ENCODE measurements at regions not wholly inside any gene's neighbourhood (a gene's known extent, or its start where the extent isn't known, plus 50 kb on each side); places are given as distances from the start of the nearest gene placed in this dataset.

DNA sequence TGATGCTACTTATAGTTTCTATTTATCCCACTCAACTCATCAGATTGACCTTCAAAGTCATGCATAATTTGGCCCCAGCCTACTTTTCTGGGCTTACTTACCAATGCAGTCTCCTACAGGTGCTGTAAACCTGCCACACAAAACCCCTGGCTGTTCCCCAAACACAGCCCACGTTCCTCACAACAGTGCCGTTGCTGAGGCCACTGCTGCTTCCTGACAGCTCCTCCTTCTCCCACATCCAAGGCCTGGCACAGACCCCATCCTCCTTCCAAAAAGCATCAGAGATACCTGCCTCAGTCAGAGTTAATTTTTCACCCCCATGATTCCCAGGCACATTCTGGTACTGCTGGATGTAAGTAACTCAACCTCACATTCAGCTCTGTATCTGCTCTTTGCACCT, 68.1 kb upstream of the SIMC1 start:
- no peaks in the 10 kb centered on the region for H3K36me3 Mint-ChIP-seq (ENCODE audit: low read depth, unreplicated experiment)
- no peaks in the 10 kb centered on the region for H3K79me2 ChIP-seq (ENCODE audit: insufficient read depth, low read length)

DNA sequence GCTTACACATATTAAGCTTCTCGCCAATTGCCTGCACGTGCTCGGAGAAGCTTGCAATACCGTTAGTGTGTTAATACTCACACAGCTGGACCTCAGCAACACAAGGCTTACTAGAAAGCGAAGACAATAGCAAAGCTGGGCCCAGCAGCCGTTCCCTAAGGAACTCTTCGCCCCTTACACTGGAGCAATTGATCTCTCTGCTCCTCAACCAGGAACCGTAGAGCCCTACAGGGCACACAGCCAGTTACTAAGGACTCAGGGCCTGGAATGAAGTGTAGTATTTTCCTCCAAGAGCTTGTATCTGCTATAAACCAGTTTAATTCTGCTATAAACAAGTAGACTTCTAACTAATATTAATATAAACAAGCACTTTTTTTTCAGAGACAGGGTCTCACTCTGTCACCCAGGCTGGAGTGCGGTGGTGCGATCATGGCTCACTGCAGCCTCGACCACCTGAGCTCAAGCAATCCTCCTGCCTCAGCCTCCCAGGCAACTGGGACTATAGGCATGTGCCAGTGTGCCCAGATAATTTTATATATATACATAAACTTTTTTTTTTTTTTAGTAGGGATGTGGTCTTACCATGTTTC, 67.0 kb upstream of the SIMC1 start:
- Histone ChIP-seq H3K27me3 (ENCODE audit: insufficient read depth, low read length) (peaks cover 1% of the 10 kb centered on the region), H3K36me3 (ENCODE audit: insufficient read depth, low read length) (no peaks in the 10 kb centered on the region), H3K9me3 (ENCODE audit: insufficient read depth, low read depth, low read length) (no peaks in the 10 kb centered on the region), H3K4me2 (ENCODE audit: low read length) (no peak overlapping the region), H3K4me3 (ENCODE audit: insufficient read depth, low read depth, low read length) (no peak overlapping the region), H3K27ac (ENCODE audit: low read depth, low read length) (no peak overlapping the region), H4K20me1 (ENCODE audit: insufficient read depth, low read length) (no peaks in the 10 kb centered on the region), H3K4me1 (ENCODE audit: insufficient read depth, low read length) (no peaks in the 10 kb centered on the region), H2AFZ (ENCODE audit: low read depth, low read length) (no peak overlapping the region), H3K9ac (ENCODE audit: low read length) (no peak overlapping the region), H3K79me2 (ENCODE audit: insufficient read depth, low read length) (no peaks in the 10 kb centered on the region)
- TF ChIP-seq EZH2 (IDR thresholded peaks at IDR 0.05; ENCODE audit: insufficient read depth, low read length): no peak
- TF ChIP-seq, protein P1, sequence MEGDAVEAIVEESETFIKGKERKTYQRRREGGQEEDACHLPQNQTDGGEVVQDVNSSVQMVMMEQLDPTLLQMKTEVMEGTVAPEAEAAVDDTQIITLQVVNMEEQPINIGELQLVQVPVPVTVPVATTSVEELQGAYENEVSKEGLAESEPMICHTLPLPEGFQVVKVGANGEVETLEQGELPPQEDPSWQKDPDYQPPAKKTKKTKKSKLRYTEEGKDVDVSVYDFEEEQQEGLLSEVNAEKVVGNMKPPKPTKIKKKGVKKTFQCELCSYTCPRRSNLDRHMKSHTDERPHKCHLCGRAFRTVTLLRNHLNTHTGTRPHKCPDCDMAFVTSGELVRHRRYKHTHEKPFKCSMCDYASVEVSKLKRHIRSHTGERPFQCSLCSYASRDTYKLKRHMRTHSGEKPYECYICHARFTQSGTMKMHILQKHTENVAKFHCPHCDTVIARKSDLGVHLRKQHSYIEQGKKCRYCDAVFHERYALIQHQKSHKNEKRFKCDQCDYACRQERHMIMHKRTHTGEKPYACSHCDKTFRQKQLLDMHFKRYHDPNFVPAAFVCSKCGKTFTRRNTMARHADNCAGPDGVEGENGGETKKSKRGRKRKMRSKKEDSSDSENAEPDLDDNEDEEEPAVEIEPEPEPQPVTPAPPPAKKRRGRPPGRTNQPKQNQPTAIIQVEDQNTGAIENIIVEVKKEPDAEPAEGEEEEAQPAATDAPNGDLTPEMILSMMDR (IDR thresholded peaks at IDR 0.05; ENCODE audit: insufficient read depth, low read depth, low read length): no peak
- FAIRE-seq (no peak), DNase-seq (ENCODE audit: low read depth) (no peak)
- Mint-ChIP-seq H3K27ac (ENCODE audit: unreplicated experiment) (no peak overlapping the region), H3K4me3 (ENCODE audit: unreplicated experiment) (no peak overlapping the region), H3K9me3 (ENCODE audit: unreplicated experiment) (no peaks in the 10 kb centered on the region), H3K27me3 (ENCODE audit: low read depth, unreplicated experiment) (peaks cover 25% of the 10 kb centered on the region), H3K4me1 (ENCODE audit: low read depth, unreplicated experiment) (peaks cover under 1% of the 10 kb centered on the region), H3K36me3 (ENCODE audit: low read depth, unreplicated experiment) (no peaks in the 10 kb centered on the region)

More for the DNA sequence above, 68.1 kb upstream of the SIMC1 start:
- H3K4me1 Mint-ChIP-seq (ENCODE audit: low read depth, unreplicated experiment): peaks cover 4% of the 10 kb centered on the region
- H3K27ac ChIP-seq (ENCODE audit: low read depth, low read length): no peak overlapping the region
- H3K4me2 ChIP-seq (ENCODE audit: low read length): no peak overlapping the region
- H3K9me3 ChIP-seq (ENCODE audit: insufficient read depth, low read depth, low read length): no peaks in the 10 kb centered on the region
- no peak overlapping the region for H3K4me3 ChIP-seq (ENCODE audit: insufficient read depth, low read depth, low read length)
- H3K27me3 ChIP-seq (ENCODE audit: insufficient read depth, low read length): no peaks in the 10 kb centered on the region
- H3K27me3 Mint-ChIP-seq (ENCODE audit: low read depth, unreplicated experiment): peaks cover 17% of the 10 kb centered on the region
- H4K20me1 ChIP-seq (ENCODE audit: insufficient read depth, low read length): no peaks in the 10 kb centered on the region
- no peak overlapping the region for H3K4me3 Mint-ChIP-seq (ENCODE audit: unreplicated experiment)
- no peak overlapping the region for H2AFZ ChIP-seq (ENCODE audit: low read depth, low read length)
- no peaks in the 10 kb centered on the region for H3K9me3 Mint-ChIP-seq (ENCODE audit: unreplicated experiment)
- no peak for DNase-seq (ENCODE audit: low read depth)
- no peaks in the 10 kb centered on the region for H3K36me3 ChIP-seq (ENCODE audit: insufficient read depth, low read length)
- no peak overlapping the region for H3K9ac ChIP-seq (ENCODE audit: low read length)
- TF ChIP-seq EZH2 (IDR thresholded peaks at IDR 0.05; ENCODE audit: insufficient read depth, low read length): no peak
- TF ChIP-seq, protein P1 (IDR thresholded peaks at IDR 0.05; ENCODE audit: insufficient read depth, low read depth, low read length): no peak
- FAIRE-seq: no peak
- no peaks in the 10 kb centered on the region for H3K4me1 ChIP-seq (ENCODE audit: insufficient read depth, low read length)
- H3K27ac Mint-ChIP-seq (ENCODE audit: unreplicated experiment): no peak overlapping the region

DNA sequence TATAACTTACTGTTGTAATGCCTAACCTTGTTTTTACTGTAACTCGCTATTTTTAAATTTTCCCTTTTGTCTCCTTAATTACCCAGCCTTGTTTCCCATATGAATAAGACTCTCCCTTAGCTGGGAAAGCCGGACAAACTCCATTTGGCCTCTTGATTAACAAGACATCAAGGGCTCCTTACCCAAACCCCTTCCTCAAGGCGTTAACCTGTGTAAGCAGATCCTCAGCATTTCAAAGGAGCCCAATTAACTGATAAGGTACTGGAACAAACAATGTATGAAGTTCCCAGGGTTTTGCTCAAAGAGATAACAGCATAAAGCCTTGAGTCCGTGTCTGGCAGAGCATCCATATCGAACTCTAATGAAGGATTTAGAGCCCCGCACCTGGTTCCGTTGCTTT, 66.0 kb upstream of the SIMC1 start:
- Mint-ChIP-seq H3K27me3 (ENCODE audit: low read depth, unreplicated experiment) (peaks cover 35% of the 10 kb centered on the region), H3K9me3 (ENCODE audit: unreplicated experiment) (no peaks in the 10 kb centered on the region), H3K27ac (ENCODE audit: unreplicated experiment) (no peak overlapping the region), H3K36me3 (ENCODE audit: low read depth, unreplicated experiment) (no peaks in the 10 kb centered on the region), H3K4me1 (ENCODE audit: low read depth, unreplicated experiment) (no peaks in the 10 kb centered on the region), H3K4me3 (ENCODE audit: unreplicated experiment) (no peak overlapping the region)
- H3K4me2 ChIP-seq (ENCODE audit: low read length): no peak overlapping the region
- no peak overlapping the region for H3K9ac ChIP-seq (ENCODE audit: low read length)
- no peaks in the 10 kb centered on the region for H3K9me3 ChIP-seq (ENCODE audit: insufficient read depth, low read depth, low read length)
- no peaks in the 10 kb centered on the region for H4K20me1 ChIP-seq (ENCODE audit: insufficient read depth, low read length)
- no peak overlapping the region for H3K27ac ChIP-seq (ENCODE audit: low read depth, low read length)
- DNase-seq (ENCODE audit: low read depth) (no peak), FAIRE-seq (no peak)
- no peaks in the 10 kb centered on the region for H3K4me1 ChIP-seq (ENCODE audit: insufficient read depth, low read length)
- H3K4me3 ChIP-seq (ENCODE audit: insufficient read depth, low read depth, low read length): no peak overlapping the region
- H3K79me2 ChIP-seq (ENCODE audit: insufficient read depth, low read length): no peaks in the 10 kb centered on the region
- no peak overlapping the region for H2AFZ ChIP-seq (ENCODE audit: low read depth, low read length)
- no peaks in the 10 kb centered on the region for H3K36me3 ChIP-seq (ENCODE audit: insufficient read depth, low read length)
- TF ChIP-seq, protein P1 (IDR thresholded peaks at IDR 0.05; ENCODE audit: insufficient read depth, low read depth, low read length): no peak
- no peak for TF ChIP-seq EZH2 (IDR thresholded peaks at IDR 0.05; ENCODE audit: insufficient read depth, low read length)
- H3K27me3 ChIP-seq (ENCODE audit: insufficient read depth, low read length): peaks cover 7% of the 10 kb centered on the region
